ENCODE measurements at regions not wholly inside any gene's neighbourhood (a gene's known extent, or its start where the extent isn't known, plus 50 kb on each side); places are given as distances from the start of the nearest gene placed in this dataset.

DNA sequence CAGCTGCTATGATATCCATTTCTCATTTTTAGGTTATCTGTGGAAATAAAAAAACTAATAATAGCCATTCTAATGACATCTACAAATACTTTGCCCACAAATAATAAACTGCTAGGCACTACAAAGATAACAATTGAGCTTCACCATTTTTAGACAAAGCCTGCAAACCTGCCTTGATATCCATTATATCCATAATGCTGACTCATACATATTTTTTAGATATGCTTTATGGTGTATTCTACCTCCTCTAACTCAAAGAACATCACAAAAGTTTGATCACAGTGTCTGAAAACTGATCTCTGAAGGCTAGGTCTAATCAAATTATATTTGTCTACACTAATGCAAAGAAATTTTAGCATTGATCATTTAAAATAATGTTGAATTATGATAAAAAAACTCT, 138.4 kb downstream of the HNMT start:
- no peaks in the 10 kb centered on the region for H3K9me2 ChIP-seq (ENCODE audit: low read depth, low read length)
- H3F3A ChIP-seq (ENCODE audit: insufficient read depth, low read length): no peaks in the 10 kb centered on the region
- no peaks in the 10 kb centered on the region for H3K9me3 ChIP-seq (ENCODE audit: low read length)
- no peaks in the 10 kb centered on the region for H3K27me3 ChIP-seq (ENCODE audit: insufficient read depth, low read length)
- H2AFZ ChIP-seq (ENCODE audit: low read length): no peak overlapping the region
- H3K27ac ChIP-seq (ENCODE audit: low read depth, low read length, poor library complexity, severe bottlenecking): no peak overlapping the region
- TF ChIP-seq EZH2 (IDR thresholded peaks at IDR 0.05; ENCODE audit: borderline replicate concordance, low read length): no peak
- no peak for TF ChIP-seq CTCF (IDR thresholded peaks at IDR 0.05; ENCODE audit: low read length)
- H3K4me2 ChIP-seq (ENCODE audit: low read length): no peak overlapping the region
- no peaks in the 10 kb centered on the region for H3K36me3 ChIP-seq (ENCODE audit: insufficient read depth, low read length)
- H3K4me3 ChIP-seq (ENCODE audit: low read depth, low read length, poor library complexity, severe bottlenecking): no peak overlapping the region
- no peaks in the 10 kb centered on the region for H4K20me1 ChIP-seq (ENCODE audit: insufficient read depth, low read length)
- H3K4me1 ChIP-seq (ENCODE audit: insufficient read depth, low read length, severe bottlenecking): no peaks in the 10 kb centered on the region
- H3K79me2 ChIP-seq (ENCODE audit: insufficient read depth, low read length): no peaks in the 10 kb centered on the region
- no peak overlapping the region for H3K9ac ChIP-seq (ENCODE audit: low read length)

GRCh38 chr2:138103156-138103555, 138.9 kb downstream of the HNMT start:
- Histone ChIP-seq H3K27me3 (ENCODE audit: insufficient read depth, low read length) (no peaks in the 10 kb centered on the region), H3K79me2 (ENCODE audit: insufficient read depth, low read length) (no peaks in the 10 kb centered on the region), H3K4me3 (ENCODE audit: low read depth, low read length, poor library complexity, severe bottlenecking) (no peak overlapping the region), H3K9ac (ENCODE audit: low read length) (no peak overlapping the region), H3K9me3 (ENCODE audit: low read length) (no peaks in the 10 kb centered on the region), H3K27ac (ENCODE audit: low read depth, low read length, poor library complexity, severe bottlenecking) (no peak overlapping the region), H3K9me2 (ENCODE audit: low read depth, low read length) (no peaks in the 10 kb centered on the region), H3F3A (ENCODE audit: insufficient read depth, low read length) (no peaks in the 10 kb centered on the region), H4K20me1 (ENCODE audit: insufficient read depth, low read length) (no peaks in the 10 kb centered on the region), H3K36me3 (ENCODE audit: insufficient read depth, low read length) (no peaks in the 10 kb centered on the region), H3K4me2 (ENCODE audit: low read length) (no peak overlapping the region), H3K4me1 (ENCODE audit: insufficient read depth, low read length, severe bottlenecking) (no peaks in the 10 kb centered on the region), H2AFZ (ENCODE audit: low read length) (no peak overlapping the region)
- TF ChIP-seq CTCF (IDR thresholded peaks at IDR 0.05; ENCODE audit: low read length) (no peak), EZH2 (IDR thresholded peaks at IDR 0.05; ENCODE audit: borderline replicate concordance, low read length) (no peak)

GRCh38 chr2:138104071-138104470, 139.8 kb downstream of the HNMT start:
- H3K79me2 ChIP-seq (ENCODE audit: insufficient read depth, low read length): no peaks in the 10 kb centered on the region
- H3K4me1 ChIP-seq (ENCODE audit: insufficient read depth, low read length, severe bottlenecking): no peaks in the 10 kb centered on the region
- no peak overlapping the region for H3K27ac ChIP-seq (ENCODE audit: low read depth, low read length, poor library complexity, severe bottlenecking)
- no peaks in the 10 kb centered on the region for H3K36me3 ChIP-seq (ENCODE audit: insufficient read depth, low read length)
- no peak overlapping the region for H3K4me2 ChIP-seq (ENCODE audit: low read length)
- H3K9ac ChIP-seq (ENCODE audit: low read length): no peak overlapping the region
- no peaks in the 10 kb centered on the region for H3F3A ChIP-seq (ENCODE audit: insufficient read depth, low read length)
- no peaks in the 10 kb centered on the region for H4K20me1 ChIP-seq (ENCODE audit: insufficient read depth, low read length)
- no peaks in the 10 kb centered on the region for H3K9me2 ChIP-seq (ENCODE audit: low read depth, low read length)
- H3K27me3 ChIP-seq (ENCODE audit: insufficient read depth, low read length): no peaks in the 10 kb centered on the region
- no peak overlapping the region for H3K4me3 ChIP-seq (ENCODE audit: low read depth, low read length, poor library complexity, severe bottlenecking)
- H2AFZ ChIP-seq (ENCODE audit: low read length): no peak overlapping the region
- no peak for TF ChIP-seq EZH2 (IDR thresholded peaks at IDR 0.05; ENCODE audit: borderline replicate concordance, low read length)
- no peak for TF ChIP-seq CTCF (IDR thresholded peaks at IDR 0.05; ENCODE audit: low read length)
- no peaks in the 10 kb centered on the region for H3K9me3 ChIP-seq (ENCODE audit: low read length)
